ENCODE measurements at regions not wholly inside any gene's neighbourhood (a gene's known extent, or its start where the extent isn't known, plus 50 kb on each side); places are given as distances from the start of the nearest gene placed in this dataset.

- H3K4me3 ChIP-seq, result no peak overlapping the region
- TF ChIP-seq CTCF (IDR thresholded peaks at IDR 0.05), result no peak
- no peak for DNase-seq (ENCODE audit: low spot score)
- H3K27ac ChIP-seq, result no peak overlapping the region
These were observed 115.3 kb upstream of the SLC5A12 start for GRCh38 chr11:26837154-26837553.

GRCh38 chr11:26839911-26840698 lies 118.2 kb upstream of the SLC5A12 start:
- no peak for TF ChIP-seq CTCF (IDR thresholded peaks at IDR 0.05)
- no peak for DNase-seq (ENCODE audit: low spot score)
- Histone ChIP-seq H3K4me3 (no peak overlapping the region), H3K27ac (peak overlapping the region; percentile 47 to 55)

GRCh38 chr11:26841818-26842473 lies 120.1 kb upstream of the SLC5A12 start:
- DNase-seq (ENCODE audit: low spot score), result no peak
- peak overlapping the region; percentile 55 to 87 for H3K27ac ChIP-seq
- TF ChIP-seq CTCF (IDR thresholded peaks at IDR 0.05), result no peak
- H3K4me3 ChIP-seq, result no peak overlapping the region

- no peak for DNase-seq (ENCODE audit: low spot score)
- no peak for TF ChIP-seq CTCF (IDR thresholded peaks at IDR 0.05)
- Histone ChIP-seq H3K27ac (peak overlapping the region; percentile 73 to 87), H3K4me3 (no peak overlapping the region)
These were observed 120.8 kb upstream of the SLC5A12 start for GRCh38 chr11:26842478-26843282.

- no peak for DNase-seq (ENCODE audit: low spot score)
These were observed 121.7 kb upstream of the SLC5A12 start for GRCh38 chr11:26843539-26843938.

GRCh38 chr11:26844963-26845362 lies 123.1 kb upstream of the SLC5A12 start:
- no peak for TF ChIP-seq CTCF (IDR thresholded peaks at IDR 0.05)
- peak overlapping the region; percentile 69 to 73 for H3K27ac ChIP-seq

More at GRCh38 chr11:26843539-26843938, 121.7 kb upstream of the SLC5A12 start:
- Histone ChIP-seq H3K27ac (peak overlapping the region; percentile 73 to 87), H3K4me3 (no peak overlapping the region)
- no peak for TF ChIP-seq CTCF (IDR thresholded peaks at IDR 0.05)

More at GRCh38 chr11:26844963-26845362, 123.1 kb upstream of the SLC5A12 start:
- no peak overlapping the region for H3K4me3 ChIP-seq
- DNase-seq (ENCODE audit: low spot score), result no peak
